ENCODE measurements at regions not wholly inside any gene's neighbourhood (a gene's known extent, or its start where the extent isn't known, plus 50 kb on each side); places are given as distances from the start of the nearest gene placed in this dataset.

DNA sequence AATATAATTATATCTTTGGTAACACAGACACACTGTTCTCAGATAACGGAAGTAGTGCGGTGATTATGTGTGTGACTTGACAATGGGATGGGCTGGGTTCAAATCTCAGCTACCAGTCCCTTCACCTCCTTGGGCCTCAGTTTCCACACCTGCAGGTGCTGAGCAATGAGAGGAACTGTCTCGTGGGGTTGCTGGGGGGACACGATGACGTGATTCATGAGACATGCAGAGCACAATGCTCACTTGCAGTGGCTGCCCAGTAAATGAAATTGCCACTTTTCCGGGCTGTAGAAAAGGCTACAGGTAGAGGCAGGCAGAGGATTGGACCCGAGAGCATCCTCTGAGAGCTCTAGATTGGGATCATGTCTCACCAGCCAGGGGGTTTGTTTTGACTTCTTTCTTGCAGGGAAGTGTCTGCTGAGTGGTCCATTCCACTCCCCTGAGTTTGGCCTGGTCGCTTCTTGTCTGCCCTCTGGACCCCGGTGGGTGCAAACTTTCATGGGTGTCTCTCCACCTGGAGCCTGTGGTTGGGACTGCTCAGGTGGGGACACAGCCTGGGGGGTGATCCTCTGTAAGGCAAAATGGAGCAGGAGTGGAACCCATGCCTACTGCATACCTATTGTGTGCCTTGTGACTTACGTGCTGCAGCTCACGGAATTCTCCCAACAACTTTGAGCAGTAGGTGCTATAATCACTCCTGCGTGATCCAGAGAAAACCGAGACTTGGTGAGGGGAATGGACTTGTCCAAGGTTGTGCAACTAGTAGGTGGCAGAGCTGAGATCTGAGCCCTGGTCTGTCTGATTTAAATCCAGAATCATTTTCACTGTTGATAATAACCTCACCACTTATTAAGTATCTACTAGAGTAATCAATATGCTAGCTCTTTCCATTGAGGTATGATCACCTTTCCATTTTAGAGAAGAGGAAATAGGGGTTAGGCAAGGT lies 147.2 kb downstream of the CEBPB start:
- H3K4me1 Mint-ChIP-seq = peaks cover 34 to 39% of the 10 kb centered on the region in 2 donors
- H3K9me3 Mint-ChIP-seq = peaks cover 0 to 1% (median 0%) of the 10 kb centered on the region in 6 donors
- peaks cover 6 to 19% (median 13%) of the 10 kb centered on the region in 3 donors for H3K27me3 Mint-ChIP-seq (ENCODE audit: low read depth in 3 of 3)
- H3K36me3 Mint-ChIP-seq = no peaks in the 10 kb centered on the region
- peak overlapping the region; percentile 71 to 88 (median 85) for H3K27ac Mint-ChIP-seq
- no peak for DNase-seq
- peak overlapping the region in 2 of 5 donors; percentile 7 to 30 for H3K4me3 Mint-ChIP-seq

DNA sequence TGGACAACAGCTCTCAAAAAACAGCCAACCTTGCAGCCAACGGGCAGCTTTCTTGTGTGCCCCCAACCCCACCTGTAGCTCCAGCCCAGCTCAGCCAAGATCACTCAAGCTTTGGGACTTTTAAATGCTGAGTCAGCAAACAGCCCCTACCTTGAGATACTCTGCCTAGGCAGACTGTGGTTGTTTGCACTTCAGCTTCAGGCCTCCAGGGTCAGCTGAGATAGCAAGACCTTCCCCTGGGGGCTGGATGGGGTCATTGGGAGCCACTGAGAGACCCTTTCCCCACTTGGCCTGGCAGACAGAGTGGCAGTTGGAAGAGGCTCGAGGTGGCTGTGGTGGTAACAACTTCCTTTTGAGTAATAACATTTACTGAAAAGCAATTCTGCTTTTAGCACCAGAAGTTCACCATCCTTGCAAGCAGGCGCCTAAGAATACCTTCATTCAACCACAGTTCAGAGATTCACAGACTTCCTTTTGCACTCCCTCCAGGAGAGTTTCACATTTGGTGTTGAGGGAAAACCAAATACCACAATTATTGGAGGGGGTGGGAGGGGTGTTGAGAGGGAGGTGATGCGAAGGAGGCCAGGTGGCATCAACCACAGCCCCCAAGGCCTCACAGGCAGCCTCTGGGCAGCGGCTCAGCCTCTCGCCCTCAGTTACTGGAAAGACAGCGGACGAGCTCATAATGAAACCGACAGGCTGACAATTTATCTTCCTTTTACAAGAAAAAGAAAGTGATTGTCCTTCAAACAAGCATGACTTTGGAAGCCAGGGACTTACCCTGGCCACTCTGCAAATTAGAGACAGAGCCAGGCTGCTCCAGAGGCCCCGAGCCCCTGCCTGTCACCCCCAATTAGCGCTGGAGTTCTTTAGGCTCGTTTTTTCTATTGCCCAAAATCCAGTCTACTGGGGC lies 148.1 kb downstream of the CEBPB start:
- DNase-seq = peak; percentile 70 to 76 (median 74)
- H3K9me3 Mint-ChIP-seq = peaks cover 0 to 1% (median 0%) of the 10 kb centered on the region in 6 donors
- peak overlapping the region; percentile 71 to 88 (median 85) for H3K27ac Mint-ChIP-seq
- no peaks in the 10 kb centered on the region for H3K36me3 Mint-ChIP-seq
- H3K4me3 Mint-ChIP-seq = peak overlapping the region; percentile 75 to 82 (median 80)
- peaks cover 34 to 39% of the 10 kb centered on the region in 2 donors for H3K4me1 Mint-ChIP-seq
- peaks cover 6 to 19% (median 12%) of the 10 kb centered on the region in 3 donors for H3K27me3 Mint-ChIP-seq (ENCODE audit: low read depth in 3 of 3)

DNA sequence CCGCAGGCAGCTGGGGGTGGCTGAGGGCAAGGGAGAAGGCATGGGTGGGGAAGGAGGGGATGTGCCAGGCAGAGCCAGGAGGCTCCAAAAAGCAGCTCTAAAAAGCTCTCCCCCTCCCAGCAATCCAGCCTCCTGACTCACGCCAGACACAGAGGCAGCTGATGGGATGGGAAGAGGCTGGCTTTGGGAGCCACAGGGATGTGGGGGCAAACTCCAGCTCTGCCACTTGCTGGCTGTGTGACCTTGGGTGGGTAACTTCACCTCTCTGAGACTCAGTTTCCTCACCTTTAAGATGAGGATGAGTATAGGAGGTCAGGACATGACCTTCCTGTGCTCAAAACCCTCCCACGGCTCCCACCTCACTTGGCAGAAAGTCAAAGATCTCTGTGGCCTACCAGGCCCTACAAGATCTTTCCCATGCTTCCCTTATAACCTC lies 148.9 kb downstream of the CEBPB start:
- Mint-ChIP-seq H3K9me3 (peaks cover 0 to 1% (median 0%) of the 10 kb centered on the region in 6 donors), H3K4me1 (peaks cover 34 to 39% of the 10 kb centered on the region in 2 donors), H3K27ac (peak overlapping the region; percentile 71 to 88 (median 85))

DNA sequence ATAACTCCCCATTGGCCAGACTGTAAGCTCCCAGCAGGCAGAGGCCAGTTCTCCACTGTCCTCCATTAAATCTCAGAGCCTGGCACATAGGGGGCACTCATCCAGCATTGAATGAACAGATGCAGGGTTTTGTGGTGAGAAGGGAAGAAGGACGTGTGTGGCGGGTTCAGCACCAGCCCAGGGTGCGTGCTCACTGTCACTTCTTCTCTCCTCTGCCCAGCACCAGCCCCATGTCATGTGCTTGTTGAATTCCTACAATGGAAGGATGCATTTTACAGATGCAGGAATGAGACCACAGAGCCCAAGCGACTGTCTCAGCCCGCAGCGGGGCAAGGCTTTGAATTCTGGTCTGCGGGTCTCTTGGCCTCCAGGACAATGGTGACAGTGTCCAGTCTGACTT lies 149.9 kb downstream of the CEBPB start:
- H3K4me3 Mint-ChIP-seq = peak overlapping the region; percentile 50 to 82 (median 70)
- no peak for DNase-seq
- no peaks in the 10 kb centered on the region for H3K36me3 Mint-ChIP-seq
- H3K27ac Mint-ChIP-seq = peak overlapping the region in 4 of 6 donors; percentile 71 to 88 (median 82)
- peaks cover 0 to 1% (median 0%) of the 10 kb centered on the region in 6 donors for H3K9me3 Mint-ChIP-seq
- H3K4me1 Mint-ChIP-seq = peaks cover 34 to 39% of the 10 kb centered on the region in 2 donors
- H3K27me3 Mint-ChIP-seq (ENCODE audit: low read depth in 3 of 3) = peaks cover 7 to 16% (median 12%) of the 10 kb centered on the region in 3 donors

More for the DNA sequence above, 148.9 kb downstream of the CEBPB start:
- H3K27me3 Mint-ChIP-seq (ENCODE audit: low read depth in 3 of 3) = peaks cover 8 to 16% (median 12%) of the 10 kb centered on the region in 3 donors
- H3K36me3 Mint-ChIP-seq = no peaks in the 10 kb centered on the region
- no peak for DNase-seq
- peak overlapping the region; percentile 75 to 82 (median 80) for H3K4me3 Mint-ChIP-seq

DNA sequence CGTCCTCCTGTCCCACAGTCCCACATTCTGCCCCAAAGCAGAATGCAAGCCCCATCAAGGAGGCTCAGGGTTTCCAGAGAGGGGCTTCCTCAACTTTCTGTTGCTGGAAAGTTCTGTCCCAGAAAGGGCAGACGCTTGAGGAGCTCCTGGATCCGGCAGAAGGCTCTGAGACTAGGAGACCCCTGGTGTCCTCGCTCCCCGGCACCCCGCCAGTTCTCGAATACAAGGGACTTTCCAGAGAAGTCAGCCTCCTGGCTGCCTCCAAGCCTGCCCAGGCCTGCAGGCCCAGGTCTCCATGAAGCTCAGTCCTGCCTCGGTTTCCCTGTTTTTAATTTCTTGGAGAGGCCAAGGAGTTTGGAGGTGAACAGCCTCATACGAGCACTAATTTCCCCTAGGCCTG lies 150.4 kb downstream of the CEBPB start:
- DNase-seq = no peak
- peaks cover 10 to 16% (median 11%) of the 10 kb centered on the region in 3 donors for H3K27me3 Mint-ChIP-seq (ENCODE audit: low read depth in 3 of 3)
- H3K4me1 Mint-ChIP-seq = peaks cover 34 to 39% of the 10 kb centered on the region in 2 donors
- no peak overlapping the region for H3K4me3 Mint-ChIP-seq
- no peak overlapping the region for H3K27ac Mint-ChIP-seq
- H3K36me3 Mint-ChIP-seq = peaks cover 0 to under 1% (median 0%) of the 10 kb centered on the region in 3 donors
- H3K9me3 Mint-ChIP-seq = peaks cover 0 to 1% (median 0%) of the 10 kb centered on the region in 6 donors

DNA sequence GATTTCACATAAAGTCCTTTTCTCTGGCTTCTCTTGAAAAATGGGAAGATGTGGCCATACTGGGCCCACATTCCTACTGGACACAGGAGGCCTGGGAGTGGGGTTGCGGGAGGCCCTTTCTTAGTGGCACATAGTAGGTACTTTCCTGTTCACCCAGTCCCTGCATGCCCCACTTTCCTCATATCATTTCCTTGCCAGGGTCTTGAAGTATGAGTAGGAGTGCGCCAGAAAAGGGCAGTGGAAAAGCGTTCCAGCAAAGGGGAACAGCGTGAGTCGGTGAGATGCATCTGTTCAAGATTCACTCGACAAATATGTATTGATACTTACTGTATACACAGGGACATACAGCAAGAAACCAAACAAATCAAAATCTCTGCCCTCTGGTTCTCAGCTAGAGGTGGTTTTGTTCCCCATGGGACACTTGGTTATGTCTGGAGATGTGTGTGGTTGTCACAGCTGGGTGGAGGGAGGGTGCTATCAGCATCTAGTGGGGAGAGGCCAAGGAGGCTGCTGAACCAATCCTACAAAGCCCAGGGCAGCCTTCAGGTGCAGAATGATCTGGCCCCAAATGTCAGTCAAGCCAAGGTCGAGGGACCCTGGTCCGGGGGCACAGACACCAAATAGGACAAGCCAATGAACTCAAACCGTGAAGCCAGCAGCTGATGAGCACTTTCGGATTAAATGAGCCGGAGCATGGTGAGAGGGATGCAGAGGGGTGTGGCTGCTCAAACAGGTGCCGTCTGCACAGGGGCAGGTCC lies 151.4 kb downstream of the CEBPB start:
- DNase-seq = no peak
- Mint-ChIP-seq H3K27ac (peak overlapping the region in 1 of 6 donors; percentile 40), H3K4me1 (peaks cover 34 to 46% of the 10 kb centered on the region in 2 donors), H3K9me3 (peaks cover 0 to 1% (median 0%) of the 10 kb centered on the region in 6 donors), H3K27me3 (ENCODE audit: low read depth in 3 of 3) (peaks cover 10 to 21% (median 13%) of the 10 kb centered on the region in 3 donors), H3K4me3 (peak overlapping the region in 1 of 5 donors; percentile 23), H3K36me3 (peaks cover 0 to 3% (median 0%) of the 10 kb centered on the region in 3 donors)

DNA sequence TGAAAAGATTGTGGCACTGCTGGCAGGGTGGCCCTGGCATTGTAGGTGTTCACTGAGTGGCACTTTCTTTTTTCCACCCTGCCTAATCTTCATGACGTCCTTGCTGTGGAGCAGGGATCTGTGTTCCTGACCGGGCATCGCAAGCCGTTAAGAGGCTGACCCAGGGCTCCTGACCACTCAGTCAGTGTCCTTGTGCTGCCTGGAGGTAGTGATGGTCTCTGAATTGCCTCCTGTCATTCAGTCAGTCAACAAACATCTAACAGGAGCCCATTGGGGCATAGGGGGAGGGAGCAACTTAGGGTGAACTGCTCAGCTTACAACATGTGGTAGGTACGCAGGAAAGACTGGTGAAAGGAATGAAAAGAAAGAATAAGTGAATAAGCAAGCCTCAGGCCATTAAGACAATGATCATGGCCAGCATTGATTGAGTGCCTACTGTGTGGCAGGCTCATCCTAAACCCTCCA lies 152.0 kb downstream of the CEBPB start:
- Mint-ChIP-seq H3K36me3 (peaks cover 0 to 3% (median 0%) of the 10 kb centered on the region in 3 donors), H3K9me3 (peaks cover 0 to 1% (median 0%) of the 10 kb centered on the region in 6 donors), H3K27ac (peak overlapping the region in 1 of 6 donors; percentile 24), H3K27me3 (ENCODE audit: low read depth in 3 of 3) (peaks cover 10 to 21% (median 13%) of the 10 kb centered on the region in 3 donors), H3K4me3 (no peak overlapping the region), H3K4me1 (peaks cover 34 to 45% of the 10 kb centered on the region in 2 donors)
- DNase-seq = no peak

DNA sequence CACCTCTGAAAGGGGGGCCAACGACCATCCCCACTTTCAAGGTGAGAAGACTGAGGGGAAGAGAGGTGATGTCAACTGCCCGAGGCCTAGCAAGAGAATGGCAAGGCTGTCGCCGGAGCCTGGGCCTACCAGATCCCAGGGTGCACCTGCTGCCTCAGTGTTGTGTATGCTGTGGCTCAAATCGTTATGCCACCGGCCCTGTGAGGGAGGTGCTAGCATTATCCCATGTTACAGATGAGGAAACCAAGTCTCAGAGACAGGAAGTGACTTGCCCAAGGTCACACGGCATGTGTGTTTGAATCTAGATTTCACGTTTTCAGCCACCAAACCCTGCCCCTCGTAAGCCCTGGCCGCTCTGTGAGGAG lies 152.5 kb downstream of the CEBPB start:
- Mint-ChIP-seq H3K9me3 (peaks cover 0 to 1% (median 0%) of the 10 kb centered on the region in 6 donors), H3K36me3 (peaks cover 0 to 3% (median 0%) of the 10 kb centered on the region in 3 donors), H3K27ac (no peak overlapping the region), H3K27me3 (ENCODE audit: low read depth in 3 of 3) (peaks cover 10 to 21% (median 13%) of the 10 kb centered on the region in 3 donors), H3K4me1 (peaks cover 32 to 46% of the 10 kb centered on the region in 2 donors), H3K4me3 (no peak overlapping the region)
- DNase-seq = no peak

GRCh38 chr20:50343490-50344179 lies 153.0 kb downstream of the CEBPB start:
- H3K9me3 Mint-ChIP-seq = peaks cover 0 to 1% (median 0%) of the 10 kb centered on the region in 6 donors
- peaks cover 10 to 17% (median 12%) of the 10 kb centered on the region in 3 donors for H3K27me3 Mint-ChIP-seq (ENCODE audit: low read depth in 3 of 3)
- peaks cover 0 to 3% (median 0%) of the 10 kb centered on the region in 3 donors for H3K36me3 Mint-ChIP-seq
- no peak for DNase-seq
- H3K27ac Mint-ChIP-seq = peak overlapping the region in 1 of 6 donors; percentile 40
- H3K4me3 Mint-ChIP-seq = no peak overlapping the region
- peaks cover 27 to 43% of the 10 kb centered on the region in 2 donors for H3K4me1 Mint-ChIP-seq

GRCh38 chr20:50344232-50345071 lies 153.8 kb downstream of the CEBPB start:
- no peak overlapping the region for H3K4me3 Mint-ChIP-seq
- H3K36me3 Mint-ChIP-seq = peaks cover 0 to 3% (median 0%) of the 10 kb centered on the region in 3 donors
- DNase-seq = no peak
- H3K27me3 Mint-ChIP-seq (ENCODE audit: low read depth in 3 of 3) = peaks cover 7 to 12% (median 11%) of the 10 kb centered on the region in 3 donors
- peaks cover 25 to 40% of the 10 kb centered on the region in 2 donors for H3K4me1 Mint-ChIP-seq
- peak overlapping the region in 2 of 6 donors; percentile 21 to 63 for H3K27ac Mint-ChIP-seq
- H3K9me3 Mint-ChIP-seq = peaks cover 0 to 1% (median 0%) of the 10 kb centered on the region in 6 donors

DNA sequence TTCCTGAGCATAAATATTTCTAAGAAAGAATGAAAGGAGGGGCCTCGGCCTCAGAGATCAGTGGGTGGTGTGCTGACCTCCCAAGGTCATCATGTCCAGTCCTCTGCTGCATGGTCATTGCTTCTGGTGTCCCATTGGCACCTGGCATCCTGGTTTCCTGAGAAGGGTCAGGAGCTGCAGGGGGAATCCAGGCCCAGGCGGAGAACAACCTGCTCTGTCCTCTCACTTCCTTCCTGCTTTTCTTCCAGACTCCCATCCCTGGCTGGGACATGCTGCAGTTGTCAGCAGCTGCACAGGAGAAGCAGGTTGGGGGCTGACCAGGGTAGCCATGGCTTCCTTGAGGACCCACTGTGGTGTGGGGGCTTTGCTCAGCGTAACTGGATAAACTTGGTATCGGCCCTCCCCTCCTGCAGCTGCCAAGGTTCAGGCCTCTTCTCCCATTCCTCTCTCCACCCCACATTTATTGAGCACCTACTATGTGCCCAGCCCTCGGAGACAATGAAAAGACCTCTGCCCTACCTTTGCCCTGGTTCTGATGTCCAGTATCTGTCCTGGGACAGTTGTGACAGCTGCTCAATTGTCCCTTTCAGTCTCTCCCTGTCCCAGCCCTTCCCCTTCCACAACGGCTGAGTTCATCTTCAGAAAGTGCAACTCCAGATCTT lies 155.2 kb downstream of the CEBPB start:
- H3K27me3 Mint-ChIP-seq (ENCODE audit: low read depth in 3 of 3) = peaks cover 5 to 11% (median 5%) of the 10 kb centered on the region in 3 donors
- H3K9me3 Mint-ChIP-seq = no peaks in the 10 kb centered on the region
- H3K27ac Mint-ChIP-seq = peak overlapping the region in 1 of 6 donors; percentile 51
- H3K4me1 Mint-ChIP-seq = peaks cover 25 to 37% of the 10 kb centered on the region in 2 donors
- peaks cover 0 to 3% (median 0%) of the 10 kb centered on the region in 3 donors for H3K36me3 Mint-ChIP-seq
- no peak for DNase-seq
- H3K4me3 Mint-ChIP-seq = peak overlapping the region in 1 of 5 donors; percentile 30

All from immature natural killer cell (primary cell).